22Rv1 (cell line): ENCODE measurements at regions not wholly inside any gene's neighbourhood (a gene's known extent, or its start where the extent isn't known, plus 50 kb on each side); places are given as distances from the start of the nearest gene placed in this dataset.

ENCODE experiments used
- ZFX ChIP-seq: fragments of 450-650 bp; IDR thresholded peaks from 2 replicates; pipeline ENCODE4 v1.6.1; 2017; ENCODE audit warnings: antibody characterized with exemption, borderline replicate concordance
- TF ChIP-seq, protein P1 (sequence below): fragments of 450-650 bp; IDR thresholded peaks from 2 replicates; pipeline ENCODE4 v1.5.1; 2017; ENCODE audit warnings: mild to moderate bottlenecking

DNA sequence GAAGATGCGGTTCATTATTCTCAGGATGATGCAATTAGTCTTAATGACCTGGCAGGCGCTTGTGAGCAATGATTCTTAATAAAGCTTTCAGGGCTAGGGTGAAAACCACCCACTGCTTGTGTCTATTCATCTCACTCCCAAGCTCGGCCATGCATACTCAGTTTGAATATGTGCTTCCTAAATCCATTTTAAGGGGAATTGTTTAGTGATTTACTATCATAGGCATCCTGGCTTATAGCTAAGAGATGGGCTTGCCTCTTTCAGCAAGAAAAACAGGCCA is 141.1 kb upstream of the SLC24A3 start:
- TF ChIP-seq, protein P1, sequence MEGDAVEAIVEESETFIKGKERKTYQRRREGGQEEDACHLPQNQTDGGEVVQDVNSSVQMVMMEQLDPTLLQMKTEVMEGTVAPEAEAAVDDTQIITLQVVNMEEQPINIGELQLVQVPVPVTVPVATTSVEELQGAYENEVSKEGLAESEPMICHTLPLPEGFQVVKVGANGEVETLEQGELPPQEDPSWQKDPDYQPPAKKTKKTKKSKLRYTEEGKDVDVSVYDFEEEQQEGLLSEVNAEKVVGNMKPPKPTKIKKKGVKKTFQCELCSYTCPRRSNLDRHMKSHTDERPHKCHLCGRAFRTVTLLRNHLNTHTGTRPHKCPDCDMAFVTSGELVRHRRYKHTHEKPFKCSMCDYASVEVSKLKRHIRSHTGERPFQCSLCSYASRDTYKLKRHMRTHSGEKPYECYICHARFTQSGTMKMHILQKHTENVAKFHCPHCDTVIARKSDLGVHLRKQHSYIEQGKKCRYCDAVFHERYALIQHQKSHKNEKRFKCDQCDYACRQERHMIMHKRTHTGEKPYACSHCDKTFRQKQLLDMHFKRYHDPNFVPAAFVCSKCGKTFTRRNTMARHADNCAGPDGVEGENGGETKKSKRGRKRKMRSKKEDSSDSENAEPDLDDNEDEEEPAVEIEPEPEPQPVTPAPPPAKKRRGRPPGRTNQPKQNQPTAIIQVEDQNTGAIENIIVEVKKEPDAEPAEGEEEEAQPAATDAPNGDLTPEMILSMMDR = no peak
- no peak for TF ChIP-seq ZFX
